T-helper 2 cell (primary cell): ENCODE measurements at regions not wholly inside any gene's neighbourhood (a gene's known extent, or its start where the extent isn't known, plus 50 kb on each side); places are given as distances from the start of the nearest gene placed in this dataset.

Experiments used
- DNase-seq, 5 experiments: peaks; one replicate each; pipeline versions ENCODE4 v3.0.0 to v3.0.0-alpha.2; 2012 to 2022

- no peak for DNase-seq
These were observed 123.3 kb upstream of the THY1 start for GRCh38 chr11:119545978-119546915.

GRCh38 chr11:119540370-119541125, 117.6 kb upstream of the THY1 start:
- DNase-seq, result no peak

- DNase-seq, result no peak
These were observed 116.6 kb upstream of the THY1 start for GRCh38 chr11:119539583-119539982.

GRCh38 chr11:119538753-119539152, 115.8 kb upstream of the THY1 start:
- no peak for DNase-seq

- no peak for DNase-seq
These were observed 114.6 kb upstream of the THY1 start for GRCh38 chr11:119537306-119538253.

- no peak for DNase-seq
These were observed 113.8 kb upstream of the THY1 start for GRCh38 chr11:119536801-119537200.

GRCh38 chr11:119533921-119534736, 111.2 kb upstream of the THY1 start:
- DNase-seq, result peak in 3 of 5 experiments; percentile 12 to 22 (median 18)

- DNase-seq, result no peak
These were observed 110.5 kb upstream of the THY1 start for GRCh38 chr11:119533462-119533861.

GRCh38 chr11:119532551-119532950, 109.6 kb upstream of the THY1 start:
- DNase-seq, result no peak

- DNase-seq, result no peak
These were observed 108.7 kb upstream of the THY1 start for GRCh38 chr11:119531623-119532022.

GRCh38 chr11:119531056-119531455, 108.1 kb upstream of the THY1 start:
- no peak for DNase-seq

GRCh38 chr11:119530509-119530908, 107.5 kb upstream of the THY1 start:
- no peak for DNase-seq

GRCh38 chr11:119529936-119530335, 107.0 kb upstream of the THY1 start:
- DNase-seq, result no peak

- no peak for DNase-seq
These were observed 106.3 kb upstream of the THY1 start for GRCh38 chr11:119529063-119529845.

- DNase-seq, result no peak
These were observed 102.9 kb upstream of the THY1 start for GRCh38 chr11:119525867-119526196.

GRCh38 chr11:119525180-119525866, 102.4 kb upstream of the THY1 start:
- DNase-seq, result no peak

GRCh38 chr11:119523539-119524157, 100.7 kb upstream of the THY1 start:
- DNase-seq, result no peak

GRCh38 chr11:119522609-119523008, 99.6 kb upstream of the THY1 start:
- DNase-seq, result no peak

- DNase-seq, result no peak
These were observed 98.6 kb upstream of the THY1 start for GRCh38 chr11:119521551-119521950.

GRCh38 chr11:119520966-119521365, 98.0 kb upstream of the THY1 start:
- DNase-seq, result no peak
